Transverse colon (tissue), 4 donors: ENCODE measurements at regions not wholly inside any gene's neighbourhood (a gene's known extent, or its start where the extent isn't known, plus 50 kb on each side); places are given as distances from the start of the nearest gene placed in this dataset.
A peak's percentile ranks its signal among the peaks of the same experiment; 100 is the strongest.

ENCODE experiments used
- DNase-seq: peaks from one replicate; pipeline ENCODE4 v3.0.0-alpha.2; 2019
- H3K27ac ChIP-seq, 4 donors: fragments of 200-600 bp; sonication (generic); 2 replicates each; pipeline ENCODE4 v1.5.1; 2016 to 2018; ENCODE audit warnings: inconsistent platforms in 4 of 4
- H3K27me3 ChIP-seq: fragments of 200-600 bp; sonication (generic); 2 replicates; pipeline ENCODE4 v1.5.1; 2017; ENCODE audit warnings: inconsistent platforms
- H3K36me3 ChIP-seq, 4 donors: fragments of 200-600 bp; sonication (generic); 2 replicates each; pipeline ENCODE4 v1.5.1; 2017 to 2019; ENCODE audit warnings: inconsistent platforms in 4 of 4
- H3K4me1 ChIP-seq, 4 donors: fragments of 200-600 bp; sonication (generic); 2 replicates each; pipeline ENCODE4 v1.5.1; 2017 to 2020; ENCODE audit warnings: inconsistent platforms in 4 of 4
- H3K4me3 ChIP-seq, 4 donors: fragments of 200-600 bp; sonication (generic); 1 replicate in 1 of 4; 2 replicates in 3 of 4; pipeline versions ENCODE4 v1.5.1 to v1.6.1; 2017 to 2019; ENCODE audit warnings: inconsistent platforms in 4 of 4
- H3K9me3 ChIP-seq, 2 donors: fragments of 200-600 bp; sonication (generic); 2 replicates each; pipeline ENCODE4 v1.5.1; 2017 to 2019; ENCODE audit warnings: inconsistent platforms in 2 of 2
- CTCF ChIP-seq, 5 experiments: fragments of 200-600 bp in 3 of 5; fragments of 450-650 bp in 2 of 5; sonication (generic) in 3 of 5; IDR thresholded peaks; 1 replicate in 2 of 5; 2 replicates in 3 of 5; pipeline ENCODE4 v1.5.1; 2016 to 2017; ENCODE audit warnings: antibody characterized with exemption in 5 of 5, inconsistent platforms in 3 of 5, mild to moderate bottlenecking in 2 of 5, moderate library complexity in 1 of 5
- EP300 ChIP-seq: sonication (generic); formaldehyde crosslinking; IDR thresholded peaks from one replicate; pipeline ENCODE4 v1.6.1; 2017; ENCODE audit warnings: antibody characterized with exemption, low read depth
- POLR2A ChIP-seq: fragments of 450-650 bp; IDR thresholded peaks from one replicate; pipeline ENCODE4 v1.6.1; 2016; ENCODE audit warnings: antibody characterized with exemption, mild to moderate bottlenecking, moderate library complexity
- POLR2AphosphoS5 ChIP-seq, 3 donors: sonication (generic); formaldehyde crosslinking; IDR thresholded peaks; one replicate each; pipeline ENCODE4 v1.6.1; 2016; ENCODE audit warnings: antibody characterized with exemption in 3 of 3
- WGBS, 2 donors: methylation state at CpG; one replicate each; pipeline ENCODE4 v1.1.5; 2018; ENCODE audit warnings: low coverage in 1 of 2; 5-methylcytosine and 5-hydroxymethylcytosine counted together
- in situ Hi-C, 4 donors: fragments of 200-750 bp; cut with MboI; loops; one replicate each; pipeline versions ENCODE4 v1.15.0 to v1.15.1; 2017; ENCODE audit warnings: low sequenced_read_pairs in 3 of 4, low pct_ligation_motif_present in 1 of 4, low pct_unique_long_range_greater_than_20kb in 1 of 4
- intact Hi-C: fragments of 100-400 bp; cut with DNase I; formaldehyde crosslinking; loops from one replicate; pipeline ENCODE4 v1.15.1; 2023; ENCODE audit warnings: low total_unique reads

GRCh38 chr5:74382987-74383593 lies 257.4 kb downstream of the ENC1 start:
- Histone ChIP-seq H3K27ac (peak overlapping the region in 3 of 4 donors; percentile 10 to 34 (median 26)), H3K9me3 (no peaks in the 10 kb centered on the region), H3K4me3 (no peak overlapping the region), H3K4me1 (peaks cover 0 to 17% (median 4%) of the 10 kb centered on the region in 4 donors), H3K36me3 (no peaks in the 10 kb centered on the region), H3K27me3 (no peaks in the 10 kb centered on the region)
- 50 to 100% methylated on average over 1 to 4 of the region's 4 CpGs for WGBS, 2 donors
- DNase-seq: no peak
- in situ Hi-C loops: no loop called here
- intact Hi-C loops: no loop called here
- no peak for TF ChIP-seq POLR2AphosphoS5 (IDR thresholded peaks at IDR 0.05)
- TF ChIP-seq EP300: no peak
- TF ChIP-seq CTCF (IDR thresholded peaks at IDR 0.05): no peak
- TF ChIP-seq POLR2A: no peak

- in situ Hi-C loops: no loop called here
- TF ChIP-seq POLR2AphosphoS5 (IDR thresholded peaks at IDR 0.05) (no peak), EP300 (no peak), POLR2A (no peak), CTCF (IDR thresholded peaks at IDR 0.05) (no peak)
- peak overlapping the region in 3 of 4 donors; percentile 10 to 34 (median 26) for H3K27ac ChIP-seq
Observed at GRCh38 chr5:74382123-74382855, 258.2 kb downstream of the ENC1 start.

GRCh38 chr5:74380193-74380592 lies 260.3 kb downstream of the ENC1 start:
- in situ Hi-C loops: no loop called here
- WGBS, 2 donors: 63 to 70% methylated on average over 2 to 5 of the region's 5 CpGs
- Histone ChIP-seq H3K9me3 (no peaks in the 10 kb centered on the region), H3K27ac (no peak overlapping the region), H3K36me3 (no peaks in the 10 kb centered on the region), H3K4me1 (peaks cover 0 to 26% (median 4%) of the 10 kb centered on the region in 4 donors), H3K27me3 (no peaks in the 10 kb centered on the region), H3K4me3 (no peak overlapping the region)
- no peak for DNase-seq
- intact Hi-C loops: no loop called here
- TF ChIP-seq EP300: no peak
- TF ChIP-seq CTCF (IDR thresholded peaks at IDR 0.05): no peak
- no peak for TF ChIP-seq POLR2A
- no peak for TF ChIP-seq POLR2AphosphoS5 (IDR thresholded peaks at IDR 0.05)

More at GRCh38 chr5:74382123-74382855, 258.2 kb downstream of the ENC1 start:
- Histone ChIP-seq H3K4me3 (no peak overlapping the region), H3K9me3 (no peaks in the 10 kb centered on the region), H3K27me3 (no peaks in the 10 kb centered on the region), H3K36me3 (no peaks in the 10 kb centered on the region), H3K4me1 (peaks cover 0 to 17% (median 4%) of the 10 kb centered on the region in 4 donors)
- DNase-seq: no peak
- intact Hi-C loops: no loop called here
- 64 to 74% methylated on average over 3 of the region's 3 CpGs for WGBS, 2 donors

DNA sequence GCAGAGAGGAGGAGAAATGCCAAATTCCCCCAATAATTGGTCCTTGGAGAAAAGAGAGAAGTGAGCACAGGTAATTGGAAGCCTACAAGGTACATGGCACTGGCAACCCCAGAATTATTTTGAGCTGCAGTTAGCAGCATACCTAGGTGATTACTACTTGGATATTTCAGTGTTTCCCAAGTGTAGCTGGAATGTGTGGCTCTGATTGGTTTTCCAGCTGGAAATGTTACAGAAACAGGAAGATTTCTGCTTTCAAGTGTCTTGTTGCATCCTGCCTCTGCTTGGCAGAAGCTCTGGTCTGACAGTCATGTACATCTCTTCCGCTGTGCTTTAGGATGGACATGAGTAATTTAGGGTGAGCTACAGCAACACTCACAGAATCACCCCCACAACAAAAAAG lies 262.1 kb downstream of the ENC1 start:
- H3K4me1 ChIP-seq: peaks cover 0 to 27% (median 4%) of the 10 kb centered on the region in 4 donors
- no peak for TF ChIP-seq EP300
- TF ChIP-seq POLR2AphosphoS5 (IDR thresholded peaks at IDR 0.05): no peak
- no peak for TF ChIP-seq POLR2A
- 92% methylated on average over 1 of the region's 1 CpG; no CpG with 5 or more reads in 1 of the 2 donors for WGBS, 2 donors
- no peak overlapping the region for H3K27ac ChIP-seq
- intact Hi-C loops: no loop called here
- no peak overlapping the region for H3K4me3 ChIP-seq
- in situ Hi-C loops: no loop called here
- no peaks in the 10 kb centered on the region for H3K27me3 ChIP-seq
- H3K36me3 ChIP-seq: no peaks in the 10 kb centered on the region
- no peaks in the 10 kb centered on the region for H3K9me3 ChIP-seq
- no peak for DNase-seq
